H9 (cell line): ENCODE measurements at regions not wholly inside any gene's neighbourhood (a gene's known extent, or its start where the extent isn't known, plus 50 kb on each side); places are given as distances from the start of the nearest gene placed in this dataset.

ENCODE experiments used
- DNase-seq: peaks from one replicate; pipeline ENCODE4 v3.0.0-alpha.2; 2017
- H2AFZ ChIP-seq: one replicate; pipeline ENCODE4 v1.6.1; 2013; ENCODE audit warnings: mild to moderate bottlenecking, low read length, control low read depth, moderate library complexity
- H2AK5ac ChIP-seq: 2 replicates; pipeline ENCODE4 v1.6.1; 2013; ENCODE audit warnings: low read length, control low read depth, mixed read lengths; ENCODE audit not compliant: insufficient read length
- H2BK120ac ChIP-seq: one replicate; pipeline ENCODE4 v1.6.1; 2013; ENCODE audit warnings: low read depth, mild to moderate bottlenecking, low read length, control low read depth, inconsistent platforms; ENCODE audit not compliant: poor library complexity, severe bottlenecking
- H2BK12ac ChIP-seq: 2 replicates; pipeline ENCODE4 v1.6.1; 2013; ENCODE audit warnings: low read length, control low read depth, mixed read lengths, low read depth; ENCODE audit not compliant: insufficient read length
- H2BK15ac ChIP-seq: 2 replicates; pipeline ENCODE4 v1.6.1; 2013; ENCODE audit warnings: low read depth, low read length, control low read depth
- H2BK20ac ChIP-seq: one replicate; pipeline ENCODE4 v1.6.1; 2013; ENCODE audit warnings: low read depth, mild to moderate bottlenecking, low read length, control low read depth, inconsistent platforms; ENCODE audit not compliant: poor library complexity, severe bottlenecking
- H2BK5ac ChIP-seq: 2 replicates; pipeline ENCODE4 v1.6.1; 2013; ENCODE audit warnings: low read length, control low read depth, mixed read lengths; ENCODE audit not compliant: insufficient read length
- H3K14ac ChIP-seq: 2 replicates; pipeline ENCODE4 v1.6.1; 2013; ENCODE audit warnings: low read length, control low read depth; ENCODE audit not compliant: insufficient read depth
- H3K18ac ChIP-seq: 2 replicates; pipeline ENCODE4 v1.6.1; 2013; ENCODE audit warnings: low read depth, mild to moderate bottlenecking, mixed read lengths, low read length, control low read depth; ENCODE audit not compliant: insufficient read length
- H3K23ac ChIP-seq: 2 replicates; pipeline ENCODE4 v1.6.1; 2013; ENCODE audit warnings: low read length, control low read depth, mixed read lengths, low read depth; ENCODE audit not compliant: insufficient read length
- H3K23me2 ChIP-seq: 2 replicates; pipeline ENCODE4 v1.6.1; 2013; ENCODE audit warnings: low read depth, mild to moderate bottlenecking, mixed read lengths, low read length, control low read depth; ENCODE audit not compliant: insufficient read length, poor library complexity, severe bottlenecking
- H3K27ac ChIP-seq: 2 replicates; pipeline ENCODE4 v1.5.1; 2013; ENCODE audit warnings: low read length, control low read depth, mixed read lengths, low read depth; ENCODE audit not compliant: insufficient read length
- H3K27me3 ChIP-seq: 2 replicates; pipeline ENCODE4 v1.6.1; 2013; ENCODE audit warnings: low read length, control low read depth, inconsistent platforms; ENCODE audit not compliant: insufficient read depth
- H3K4ac ChIP-seq: 2 replicates; pipeline ENCODE4 v1.6.1; 2013; ENCODE audit warnings: low read depth, mild to moderate bottlenecking, control low read depth, inconsistent platforms, low read length, moderate library complexity
- H3K4me1 ChIP-seq: 2 replicates; pipeline ENCODE4 v1.6.1; 2013; ENCODE audit warnings: low read length, control low read depth, inconsistent platforms; ENCODE audit not compliant: insufficient read depth
- H3K4me2 ChIP-seq: 2 replicates; pipeline ENCODE4 v1.6.1; 2013; ENCODE audit warnings: low read length, control low read depth, mixed read lengths; ENCODE audit not compliant: insufficient read length, insufficient read depth
- H3K56ac ChIP-seq: 2 replicates; pipeline ENCODE4 v1.6.1; 2013; ENCODE audit warnings: low read depth, mild to moderate bottlenecking, mixed read lengths, low read length, control low read depth; ENCODE audit not compliant: insufficient read length
- H3K79me1 ChIP-seq: 2 replicates; pipeline ENCODE4 v1.6.1; 2013; ENCODE audit warnings: low read depth, mild to moderate bottlenecking, moderate library complexity, low read length, control low read depth, inconsistent platforms; ENCODE audit not compliant: insufficient read depth, poor library complexity, severe bottlenecking
- H3K79me2 ChIP-seq: 2 replicates; pipeline ENCODE4 v1.6.1; 2013; ENCODE audit warnings: low read length, control low read depth, inconsistent platforms; ENCODE audit not compliant: insufficient read depth
- H3K9ac ChIP-seq: 2 replicates; pipeline ENCODE4 v1.6.1; 2013; ENCODE audit warnings: low read length, control low read depth, mixed read lengths; ENCODE audit not compliant: insufficient read length; ENCODE audit errors: extremely low read depth
- H3K9me3 ChIP-seq: one replicate; pipeline ENCODE4 v1.6.1; 2013; ENCODE audit warnings: low read depth, low read length, inconsistent platforms; ENCODE audit not compliant: control insufficient read depth
- H3T11ph ChIP-seq: one replicate; pipeline ENCODE4 v1.6.1; 2013; ENCODE audit warnings: mild to moderate bottlenecking, low read length, control low read depth, inconsistent platforms
- H4K20me1 ChIP-seq: one replicate; pipeline ENCODE4 v1.6.1; 2013; ENCODE audit not compliant: control insufficient read depth, insufficient read length, insufficient read depth
- H4K5ac ChIP-seq: 2 replicates; pipeline ENCODE4 v1.6.1; 2013; ENCODE audit warnings: low read depth, mild to moderate bottlenecking, mixed read lengths, low read length, control low read depth; ENCODE audit not compliant: insufficient read length
- H4K8ac ChIP-seq: replicated peaks from 2 replicates; pipeline ENCODE4 v1.6.1; 2013; ENCODE audit warnings: low read length, control low read depth, mixed read lengths, low read depth; ENCODE audit not compliant: insufficient read length
- H4K91ac ChIP-seq: 2 replicates; pipeline ENCODE4 v1.6.1; 2013; ENCODE audit warnings: low read depth, mild to moderate bottlenecking, moderate library complexity, mixed read lengths, low read length, control low read depth; ENCODE audit not compliant: insufficient read length
- H3K27ac Mint-ChIP-seq, 3 experiments: 2 replicates in 2 of 3; 3 replicates in 1 of 3; pipeline ENCODE4 v1.8.0; 2020 to 2021; ENCODE audit warnings: mixed read lengths in 3 of 3, mild to moderate bottlenecking in 1 of 3, moderate library complexity in 1 of 3
- H3K27me3 Mint-ChIP-seq: 2 replicates; pipeline ENCODE4 v1.8.0; 2021; ENCODE audit warnings: low read depth, mild to moderate bottlenecking, moderate library complexity, mixed read lengths
- H3K36me3 Mint-ChIP-seq, 3 experiments: 2 replicates in 2 of 3; 3 replicates in 1 of 3; pipeline ENCODE4 v1.8.0; 2020 to 2021; ENCODE audit warnings: low read depth in 3 of 3, mixed read lengths in 3 of 3; ENCODE audit not compliant: insufficient read depth in 1 of 3
- H3K4me1 Mint-ChIP-seq, 2 experiments: 2 replicates each; pipeline ENCODE4 v1.8.0; 2020; ENCODE audit warnings: mixed read lengths in 2 of 2
- H3K4me3 Mint-ChIP-seq, 2 experiments: 2 replicates in 1 of 2; 3 replicates in 1 of 2; pipeline ENCODE4 v1.8.0; 2020 to 2021; ENCODE audit warnings: mild to moderate bottlenecking in 2 of 2, mixed read lengths in 2 of 2, moderate library complexity in 1 of 2
- H3K9me3 Mint-ChIP-seq, 2 experiments: 2 replicates in 1 of 2; 3 replicates in 1 of 2; pipeline ENCODE4 v1.8.0; 2020; ENCODE audit warnings: mild to moderate bottlenecking in 2 of 2, mixed read lengths in 2 of 2, moderate library complexity in 1 of 2
- WGBS: extraction: QIAGEN DNeasy Blood & Tissue Kit; methylation state at CpG from one replicate; pipeline ENCODE4 v1.1.7; 2013; ENCODE audit warnings: missing lambda C conversion rate, low lambda C conversion rate, mixed read lengths; ENCODE audit not compliant: insufficient read length; ENCODE audit errors: extremely low coverage; 5-methylcytosine and 5-hydroxymethylcytosine counted together
- TF ChIP-seq, protein P1 (sequence below): fragments of 200-600 bp; sonication (generic); conservative IDR thresholded peaks from 3 replicates; pipeline ENCODE4 v1.8.0; 2021; ENCODE audit warnings: antibody characterized with exemption, mild to moderate bottlenecking

DNA sequence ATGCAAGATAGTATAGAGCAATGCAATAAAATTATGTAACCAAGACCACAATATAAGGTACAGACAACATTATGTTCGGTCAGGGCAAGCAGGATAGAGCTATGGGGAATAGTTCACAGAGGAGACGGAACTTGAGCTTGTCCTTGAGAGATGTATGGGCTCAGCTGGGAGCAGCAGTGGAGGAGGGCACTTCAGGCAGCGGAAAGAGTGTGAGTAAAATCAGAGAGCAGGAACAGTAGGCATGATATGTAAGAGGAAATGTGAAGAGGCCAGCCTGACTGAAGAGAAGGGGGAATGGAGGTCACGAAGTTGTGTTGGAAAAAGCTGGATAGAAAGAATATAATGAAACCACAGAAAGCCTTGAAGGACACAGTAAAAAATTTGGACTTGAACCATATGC is 217.2 kb upstream of the NOCT start:
- Histone ChIP-seq H4K20me1 (no peaks in the 10 kb centered on the region), H3T11ph (no peak overlapping the region), H4K8ac (no peak overlapping the region), H3K79me2 (no peaks in the 10 kb centered on the region), H2BK20ac (no peak overlapping the region), H2AFZ (no peak overlapping the region), H3K56ac (no peak overlapping the region), H3K14ac (no peak overlapping the region), H3K23me2 (no peaks in the 10 kb centered on the region), H3K18ac (no peak overlapping the region), H3K4ac (no peak overlapping the region), H2BK12ac (no peak overlapping the region), H3K9me3 (no peaks in the 10 kb centered on the region), H3K4me1 (no peaks in the 10 kb centered on the region), H4K91ac (no peak overlapping the region), H2AK5ac (no peak overlapping the region), H3K23ac (no peak overlapping the region), H2BK120ac (no peak overlapping the region), H3K27ac (no peak overlapping the region), H4K5ac (no peak overlapping the region), H3K9ac (no peak overlapping the region), H2BK15ac (no peak overlapping the region), H3K79me1 (no peaks in the 10 kb centered on the region), H3K4me2 (no peak overlapping the region), H3K27me3 (no peaks in the 10 kb centered on the region), H2BK5ac (no peak overlapping the region)
- Mint-ChIP-seq H3K36me3 (no peaks in the 10 kb centered on the region), H3K4me3 (no peak overlapping the region), H3K9me3 (no peaks in the 10 kb centered on the region), H3K27me3 (no peaks in the 10 kb centered on the region), H3K4me1 (no peaks in the 10 kb centered on the region), H3K27ac (no peak overlapping the region)
- no peak for DNase-seq
- TF ChIP-seq, protein P1, sequence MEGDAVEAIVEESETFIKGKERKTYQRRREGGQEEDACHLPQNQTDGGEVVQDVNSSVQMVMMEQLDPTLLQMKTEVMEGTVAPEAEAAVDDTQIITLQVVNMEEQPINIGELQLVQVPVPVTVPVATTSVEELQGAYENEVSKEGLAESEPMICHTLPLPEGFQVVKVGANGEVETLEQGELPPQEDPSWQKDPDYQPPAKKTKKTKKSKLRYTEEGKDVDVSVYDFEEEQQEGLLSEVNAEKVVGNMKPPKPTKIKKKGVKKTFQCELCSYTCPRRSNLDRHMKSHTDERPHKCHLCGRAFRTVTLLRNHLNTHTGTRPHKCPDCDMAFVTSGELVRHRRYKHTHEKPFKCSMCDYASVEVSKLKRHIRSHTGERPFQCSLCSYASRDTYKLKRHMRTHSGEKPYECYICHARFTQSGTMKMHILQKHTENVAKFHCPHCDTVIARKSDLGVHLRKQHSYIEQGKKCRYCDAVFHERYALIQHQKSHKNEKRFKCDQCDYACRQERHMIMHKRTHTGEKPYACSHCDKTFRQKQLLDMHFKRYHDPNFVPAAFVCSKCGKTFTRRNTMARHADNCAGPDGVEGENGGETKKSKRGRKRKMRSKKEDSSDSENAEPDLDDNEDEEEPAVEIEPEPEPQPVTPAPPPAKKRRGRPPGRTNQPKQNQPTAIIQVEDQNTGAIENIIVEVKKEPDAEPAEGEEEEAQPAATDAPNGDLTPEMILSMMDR = no peak
- no CpG with 5 or more reads among the region's 4 CpGs for WGBS
